Loucy (cell line): ENCODE measurements at regions not wholly inside any gene's neighbourhood (a gene's known extent, or its start where the extent isn't known, plus 50 kb on each side); places are given as distances from the start of the nearest gene placed in this dataset.

Source experiments
- H2AFZ ChIP-seq: fragments of 200-600 bp; sonication (generic); 2 replicates; pipeline ENCODE4 v1.6.0; 2016; ENCODE audit warnings: antibody characterized with exemption, mild to moderate bottlenecking, low read length, moderate library complexity
- H3F3A ChIP-seq: fragments of 200-600 bp; 2 replicates; pipeline ENCODE4 v1.6.0; 2016; ENCODE audit warnings: antibody characterized with exemption, low read depth, mild to moderate bottlenecking
- H3K27me3 ChIP-seq: fragments of 200-600 bp; sonication (generic); 2 replicates; pipeline ENCODE4 v1.6.1; 2014; ENCODE audit warnings: low read length, mild to moderate bottlenecking; ENCODE audit not compliant: insufficient read depth, poor library complexity, severe bottlenecking
- H3K36me3 ChIP-seq: fragments of 200-600 bp; sonication (generic); 2 replicates; pipeline ENCODE4 v1.6.1; 2016; ENCODE audit warnings: low read length; ENCODE audit not compliant: insufficient read depth
- H3K4me1 ChIP-seq: fragments of 200-600 bp; sonication (generic); 2 replicates; pipeline ENCODE4 v1.5.1; 2014; ENCODE audit warnings: low read length, mild to moderate bottlenecking; ENCODE audit not compliant: insufficient read depth, poor library complexity, severe bottlenecking
- H3K4me2 ChIP-seq: fragments of 200-600 bp; sonication (generic); 2 replicates; pipeline ENCODE4 v1.6.0; 2014; ENCODE audit warnings: antibody characterized with exemption, low read length, low read depth, mild to moderate bottlenecking; ENCODE audit not compliant: poor library complexity, severe bottlenecking
- H3K4me3 ChIP-seq: fragments of 200-600 bp; sonication (generic); 2 replicates; pipeline ENCODE4 v1.5.1; 2014; ENCODE audit warnings: low read length, mild to moderate bottlenecking, mixed read lengths; ENCODE audit not compliant: poor library complexity, severe bottlenecking
- H3K79me2 ChIP-seq: fragments of 200-600 bp; sonication (generic); 2 replicates; pipeline ENCODE4 v1.6.1; 2014; ENCODE audit warnings: low read length; ENCODE audit not compliant: insufficient read depth
- H3K9ac ChIP-seq: fragments of 200-600 bp; sonication (generic); 2 replicates; pipeline ENCODE4 v1.6.0; 2014; ENCODE audit warnings: mild to moderate bottlenecking, low read depth, low read length, moderate library complexity; ENCODE audit not compliant: poor library complexity, severe bottlenecking
- H3K9me2 ChIP-seq: fragments of 200-600 bp; sonication (generic); replicated peaks from 2 replicates; pipeline ENCODE4 v1.6.1; 2016; ENCODE audit warnings: low read depth, low read length, mixed read lengths
- H3K9me3 ChIP-seq: fragments of 200-600 bp; sonication (generic); 2 replicates; pipeline ENCODE4 v1.6.1; 2014; ENCODE audit warnings: mild to moderate bottlenecking, antibody characterized with exemption, low read length, low read depth; ENCODE audit not compliant: insufficient read depth
- H4K20me1 ChIP-seq: fragments of 200-600 bp; sonication (generic); 2 replicates; pipeline ENCODE4 v1.6.0; 2014; ENCODE audit warnings: antibody characterized with exemption, low read length, mild to moderate bottlenecking; ENCODE audit not compliant: insufficient read depth, poor library complexity, severe bottlenecking
- EZH2phosphoT487 ChIP-seq: fragments of 200-600 bp; IDR thresholded peaks from 2 replicates; pipeline ENCODE4 v1.6.1; 2018; ENCODE audit warnings: antibody characterized with exemption, mild to moderate bottlenecking, moderate library complexity, borderline replicate concordance
- TF ChIP-seq, protein P1 (sequence below): fragments of 200-600 bp; sonication (generic); conservative IDR thresholded peaks from 2 replicates; pipeline ENCODE4 v1.5.1; 2014; ENCODE audit warnings: mild to moderate bottlenecking, antibody characterized with exemption, low read length

- H3K79me2 ChIP-seq = no peaks in the 10 kb centered on the region
- H4K20me1 ChIP-seq = no peaks in the 10 kb centered on the region
- no peaks in the 10 kb centered on the region for H3K4me1 ChIP-seq
These were observed 114.0 kb upstream of the GJB5 start for GRCh38 chr1:34640654-34641401.

DNA sequence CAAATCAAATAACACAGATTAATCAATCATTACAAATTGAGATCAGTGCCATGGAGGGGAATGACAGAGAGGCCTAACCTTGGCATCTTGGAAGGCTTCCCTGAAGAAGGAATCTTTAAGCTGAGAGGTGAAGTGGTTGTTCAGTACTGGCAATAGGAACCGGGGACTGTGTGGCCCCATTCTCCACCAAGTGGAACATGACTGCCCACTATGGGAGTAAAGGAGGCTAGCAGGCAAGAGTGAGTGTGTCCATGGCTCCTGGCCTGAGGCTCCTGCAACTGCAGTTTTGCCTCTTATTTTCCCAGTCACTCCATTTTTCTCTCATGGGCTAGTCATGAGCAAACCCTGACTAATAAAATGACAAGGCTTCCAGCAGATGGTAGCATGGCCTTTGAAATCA lies 112.2 kb upstream of the GJB5 start:
- no peaks in the 10 kb centered on the region for H3K36me3 ChIP-seq
- no peaks in the 10 kb centered on the region for H3F3A ChIP-seq
- TF ChIP-seq EZH2phosphoT487 = no peak
- TF ChIP-seq, protein P1, sequence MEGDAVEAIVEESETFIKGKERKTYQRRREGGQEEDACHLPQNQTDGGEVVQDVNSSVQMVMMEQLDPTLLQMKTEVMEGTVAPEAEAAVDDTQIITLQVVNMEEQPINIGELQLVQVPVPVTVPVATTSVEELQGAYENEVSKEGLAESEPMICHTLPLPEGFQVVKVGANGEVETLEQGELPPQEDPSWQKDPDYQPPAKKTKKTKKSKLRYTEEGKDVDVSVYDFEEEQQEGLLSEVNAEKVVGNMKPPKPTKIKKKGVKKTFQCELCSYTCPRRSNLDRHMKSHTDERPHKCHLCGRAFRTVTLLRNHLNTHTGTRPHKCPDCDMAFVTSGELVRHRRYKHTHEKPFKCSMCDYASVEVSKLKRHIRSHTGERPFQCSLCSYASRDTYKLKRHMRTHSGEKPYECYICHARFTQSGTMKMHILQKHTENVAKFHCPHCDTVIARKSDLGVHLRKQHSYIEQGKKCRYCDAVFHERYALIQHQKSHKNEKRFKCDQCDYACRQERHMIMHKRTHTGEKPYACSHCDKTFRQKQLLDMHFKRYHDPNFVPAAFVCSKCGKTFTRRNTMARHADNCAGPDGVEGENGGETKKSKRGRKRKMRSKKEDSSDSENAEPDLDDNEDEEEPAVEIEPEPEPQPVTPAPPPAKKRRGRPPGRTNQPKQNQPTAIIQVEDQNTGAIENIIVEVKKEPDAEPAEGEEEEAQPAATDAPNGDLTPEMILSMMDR = peak; percentile 31; the same call in 1 of the 2 replicates
- no peaks in the 10 kb centered on the region for H3K79me2 ChIP-seq
- H3K4me2 ChIP-seq = no peak overlapping the region
- H3K4me3 ChIP-seq = no peak overlapping the region
- no peaks in the 10 kb centered on the region for H3K9me2 ChIP-seq
- no peaks in the 10 kb centered on the region for H3K9me3 ChIP-seq
- H2AFZ ChIP-seq = no peak overlapping the region
- H4K20me1 ChIP-seq = no peaks in the 10 kb centered on the region
- H3K27me3 ChIP-seq = no peaks in the 10 kb centered on the region
- no peak overlapping the region for H3K9ac ChIP-seq
- no peaks in the 10 kb centered on the region for H3K4me1 ChIP-seq

More at GRCh38 chr1:34640654-34641401, 114.0 kb upstream of the GJB5 start:
- no peaks in the 10 kb centered on the region for H3K9me3 ChIP-seq
- H3K4me3 ChIP-seq = no peak overlapping the region
- H3K9ac ChIP-seq = no peak overlapping the region
- no peaks in the 10 kb centered on the region for H3K27me3 ChIP-seq
- H3F3A ChIP-seq = no peaks in the 10 kb centered on the region
- no peaks in the 10 kb centered on the region for H3K9me2 ChIP-seq
- no peak for TF ChIP-seq EZH2phosphoT487
- TF ChIP-seq, protein P1 = no peak
- H3K36me3 ChIP-seq = no peaks in the 10 kb centered on the region
- no peak overlapping the region for H3K4me2 ChIP-seq
- H2AFZ ChIP-seq = no peak overlapping the region

DNA sequence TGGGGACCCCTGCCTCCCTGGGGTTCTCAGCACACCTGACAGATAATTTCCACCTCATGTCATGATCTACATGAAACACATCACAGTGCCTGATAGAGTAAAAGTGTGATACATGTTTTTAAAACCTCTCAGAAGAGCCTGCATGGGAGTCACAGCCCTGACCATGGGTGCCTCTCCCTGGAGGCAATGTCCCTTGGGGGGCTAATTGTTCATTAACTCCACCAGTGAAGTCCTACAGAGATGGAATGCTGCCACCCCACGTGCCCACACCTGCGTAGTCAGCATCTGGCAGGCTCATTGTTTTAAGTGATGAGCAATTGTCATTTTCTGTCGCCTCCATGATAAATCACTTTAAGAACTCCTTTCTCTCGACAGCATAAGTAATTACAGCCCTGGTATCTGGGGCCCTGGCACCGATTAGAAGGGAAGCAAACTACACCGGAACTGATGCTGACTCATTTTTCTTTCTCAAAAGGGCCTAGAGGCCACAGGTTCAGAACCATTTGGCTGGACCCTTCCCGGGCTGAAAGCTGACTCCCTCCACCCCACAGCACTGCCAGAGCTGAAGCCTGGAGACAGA lies 109.6 kb upstream of the GJB5 start:
- Histone ChIP-seq H3K9me3 (no peaks in the 10 kb centered on the region), H4K20me1 (no peaks in the 10 kb centered on the region), H3K27me3 (no peaks in the 10 kb centered on the region), H3K9me2 (no peaks in the 10 kb centered on the region), H3F3A (no peaks in the 10 kb centered on the region), H3K4me2 (no peak overlapping the region), H3K36me3 (no peaks in the 10 kb centered on the region), H3K4me1 (no peaks in the 10 kb centered on the region), H3K4me3 (no peak overlapping the region), H2AFZ (no peak overlapping the region), H3K79me2 (no peaks in the 10 kb centered on the region), H3K9ac (no peak overlapping the region)
- TF ChIP-seq, protein P1 = no peak
- no peak for TF ChIP-seq EZH2phosphoT487
